Hematopoietic multipotent progenitor cell treated with erythropoietin and hydrocortisone succinate and interleukin-3 and kit ligand, for 15 days (in vitro differentiated cells): ENCODE measurements at regions not wholly inside any gene's neighbourhood (a gene's known extent, or its start where the extent isn't known, plus 50 kb on each side); places are given as distances from the start of the nearest gene placed in this dataset.

Source experiments
- DNase-seq: peaks from one replicate; pipeline ENCODE4 v3.0.0-alpha.2; 2015; ENCODE audit warnings: low spot score

GRCh38 chr2:180061085-180061484, 54.0 kb upstream of the CWC22 start:
- no peak for DNase-seq

- DNase-seq, result no peak
Observed at GRCh38 chr2:180058993-180059392, 51.9 kb upstream of the CWC22 start.

- DNase-seq, result no peak
Observed at GRCh38 chr2:180057706-180058412, 50.8 kb upstream of the CWC22 start.
